ENCODE measurements at regions not wholly inside any gene's neighbourhood (a gene's known extent, or its start where the extent isn't known, plus 50 kb on each side); places are given as distances from the start of the nearest gene placed in this dataset.

- TF ChIP-seq PPARA (CRISPR knock-in tag; IDR thresholded peaks at IDR 0.05; ENCODE audit: borderline replicate concordance) (no peak), ZFP3 (CRISPR knock-in tag; IDR thresholded peaks at IDR 0.05) (no peak), RARB (CRISPR knock-in tag; IDR thresholded peaks at IDR 0.05) (no peak), ESRRG (CRISPR knock-in tag; IDR thresholded peaks at IDR 0.05) (no peak), ZNF565 (CRISPR knock-in tag; conservative IDR thresholded peaks at IDR 0.05; ENCODE audit: low read depth) (no peak), SNAI2 (CRISPR knock-in tag; IDR thresholded peaks at IDR 0.05) (no peak), TOX (CRISPR knock-in tag; IDR thresholded peaks at IDR 0.05; ENCODE audit: borderline replicate concordance) (no peak), CSRNP3 (CRISPR knock-in tag; IDR thresholded peaks at IDR 0.05) (no peak), POU6F1 (CRISPR knock-in tag; IDR thresholded peaks at IDR 0.05; ENCODE audit: borderline replicate concordance, low read depth) (no peak), ZNF70 (CRISPR knock-in tag; IDR thresholded peaks at IDR 0.05) (no peak), ISL1 (CRISPR knock-in tag; IDR thresholded peaks at IDR 0.05) (no peak), OSR1 (CRISPR knock-in tag; IDR thresholded peaks at IDR 0.05) (no peak), ZC3H10 (CRISPR knock-in tag; IDR thresholded peaks at IDR 0.05) (no peak), TSHZ2 (CRISPR knock-in tag; IDR thresholded peaks at IDR 0.05) (no peak)
These were observed 499.6 kb downstream of the MIAT start for GRCh38 chr22:27156821-27157489.

GRCh38 chr22:27157666-27158370 lies 500.4 kb downstream of the MIAT start:
- no peak for TF ChIP-seq CSDC2 (CRISPR knock-in tag; IDR thresholded peaks at IDR 0.05)
- no peak for TF ChIP-seq ARNTL (CRISPR knock-in tag; IDR thresholded peaks at IDR 0.05; ENCODE audit: borderline replicate concordance, low read depth)
- TF ChIP-seq ISL1 (CRISPR knock-in tag; IDR thresholded peaks at IDR 0.05), result no peak
- no peak for TF ChIP-seq RARB (CRISPR knock-in tag; IDR thresholded peaks at IDR 0.05)
- no peak for ATAC-seq

More at GRCh38 chr22:27156821-27157489, 499.6 kb downstream of the MIAT start:
- ATAC-seq, result no peak

GRCh38 chr22:27159016-27159415 lies 501.6 kb downstream of the MIAT start:
- TF ChIP-seq ZFP3 (CRISPR knock-in tag; IDR thresholded peaks at IDR 0.05), result no peak
- no peak for TF ChIP-seq CSRNP3 (CRISPR knock-in tag; IDR thresholded peaks at IDR 0.05)
- no peak for TF ChIP-seq POU6F1 (CRISPR knock-in tag; IDR thresholded peaks at IDR 0.05; ENCODE audit: borderline replicate concordance, low read depth)
- no peak for TF ChIP-seq TOX (CRISPR knock-in tag; IDR thresholded peaks at IDR 0.05; ENCODE audit: borderline replicate concordance)
- TF ChIP-seq GLIS3 (CRISPR knock-in tag; IDR thresholded peaks at IDR 0.05), result no peak
- no peak for TF ChIP-seq CREB5 (CRISPR knock-in tag; IDR thresholded peaks at IDR 0.05; ENCODE audit: low read depth)
- TF ChIP-seq ZNF565 (CRISPR knock-in tag; conservative IDR thresholded peaks at IDR 0.05; ENCODE audit: low read depth), result no peak
- no peak for TF ChIP-seq PPARA (CRISPR knock-in tag; IDR thresholded peaks at IDR 0.05; ENCODE audit: borderline replicate concordance)
- no peak for TF ChIP-seq BACH2 (CRISPR knock-in tag; IDR thresholded peaks at IDR 0.05; ENCODE audit: borderline replicate concordance)
- TF ChIP-seq ISL1 (CRISPR knock-in tag; IDR thresholded peaks at IDR 0.05), result no peak
- TF ChIP-seq SNAI2 (CRISPR knock-in tag; IDR thresholded peaks at IDR 0.05), result no peak
- TF ChIP-seq ZFP30 (CRISPR knock-in tag; IDR thresholded peaks at IDR 0.05), result no peak
- TF ChIP-seq ZC3H10 (CRISPR knock-in tag; IDR thresholded peaks at IDR 0.05), result no peak
- no peak for TF ChIP-seq ARNTL (CRISPR knock-in tag; IDR thresholded peaks at IDR 0.05; ENCODE audit: borderline replicate concordance, low read depth)
- no peak for TF ChIP-seq ESRRG (CRISPR knock-in tag; IDR thresholded peaks at IDR 0.05)
- TF ChIP-seq CSDC2 (CRISPR knock-in tag; IDR thresholded peaks at IDR 0.05), result no peak
- no peak for TF ChIP-seq OSR1 (CRISPR knock-in tag; IDR thresholded peaks at IDR 0.05)
- no peak for ATAC-seq
